Fibroblast of skin of left biceps (primary cell): ENCODE measurements at regions not wholly inside any gene's neighbourhood (a gene's known extent, or its start where the extent isn't known, plus 50 kb on each side); places are given as distances from the start of the nearest gene placed in this dataset.

Source experiments
- DNase-seq, 2 experiments: peaks; one replicate each; pipeline ENCODE4 v3.0.0-alpha.2; 2013; ENCODE audit warnings: low read depth in 2 of 2

GRCh38 chr6:80433010-80433672 lies 326.7 kb downstream of the BCKDHB start:
- no peak for DNase-seq

- peak; percentile 100 for DNase-seq
These were observed 318.8 kb downstream of the BCKDHB start for GRCh38 chr6:80425089-80425823.

- DNase-seq, result no peak
These were observed 305.0 kb downstream of the BCKDHB start for GRCh38 chr6:80411486-80411885.

GRCh38 chr6:80407976-80408375 lies 301.5 kb downstream of the BCKDHB start:
- peak; percentile 57 to 75 for DNase-seq

GRCh38 chr6:80404889-80405288 lies 298.4 kb downstream of the BCKDHB start:
- no peak for DNase-seq

- DNase-seq, result no peak
These were observed 296.9 kb downstream of the BCKDHB start for GRCh38 chr6:80403365-80403764.

- DNase-seq, result peak; percentile 38 to 44
These were observed 295.8 kb downstream of the BCKDHB start for GRCh38 chr6:80402266-80402665.
